WI38 (cell line): ENCODE measurements at regions not wholly inside any gene's neighbourhood (a gene's known extent, or its start where the extent isn't known, plus 50 kb on each side); places are given as distances from the start of the nearest gene placed in this dataset.

ENCODE experiments used
- H3K4me3 ChIP-seq: 2 replicates; pipeline ENCODE4 v1.5.1; 2011; ENCODE audit warnings: low read depth, mild to moderate bottlenecking, control low read depth, low read length
- TF ChIP-seq, protein P1 (sequence below): IDR thresholded peaks from 2 replicates; pipeline ENCODE4 v1.5.1; 2012; ENCODE audit warnings: low read depth, mild to moderate bottlenecking, control low read depth, low read length

DNA sequence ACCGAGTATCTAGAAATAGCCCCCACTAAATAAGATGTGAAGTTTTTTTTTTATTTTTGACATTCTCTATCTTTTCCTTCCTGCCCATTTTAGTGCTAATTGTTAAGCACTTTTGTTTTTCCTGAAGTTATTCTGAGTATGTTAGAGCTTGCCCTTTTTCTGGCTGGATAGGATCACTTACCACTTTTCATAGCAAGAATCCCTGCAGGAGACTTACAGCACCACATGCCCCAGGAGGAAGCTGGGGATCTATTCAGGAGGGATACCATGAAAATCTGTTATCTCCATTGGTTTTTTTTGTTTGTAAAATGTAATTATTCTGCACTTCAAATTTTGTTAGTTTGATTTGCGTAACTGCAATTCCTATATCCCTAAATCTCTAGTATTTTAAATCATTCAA lies 968.4 kb downstream of the ZPLD1 start:
- H3K4me3 ChIP-seq = no peak overlapping the region
- TF ChIP-seq, protein P1, sequence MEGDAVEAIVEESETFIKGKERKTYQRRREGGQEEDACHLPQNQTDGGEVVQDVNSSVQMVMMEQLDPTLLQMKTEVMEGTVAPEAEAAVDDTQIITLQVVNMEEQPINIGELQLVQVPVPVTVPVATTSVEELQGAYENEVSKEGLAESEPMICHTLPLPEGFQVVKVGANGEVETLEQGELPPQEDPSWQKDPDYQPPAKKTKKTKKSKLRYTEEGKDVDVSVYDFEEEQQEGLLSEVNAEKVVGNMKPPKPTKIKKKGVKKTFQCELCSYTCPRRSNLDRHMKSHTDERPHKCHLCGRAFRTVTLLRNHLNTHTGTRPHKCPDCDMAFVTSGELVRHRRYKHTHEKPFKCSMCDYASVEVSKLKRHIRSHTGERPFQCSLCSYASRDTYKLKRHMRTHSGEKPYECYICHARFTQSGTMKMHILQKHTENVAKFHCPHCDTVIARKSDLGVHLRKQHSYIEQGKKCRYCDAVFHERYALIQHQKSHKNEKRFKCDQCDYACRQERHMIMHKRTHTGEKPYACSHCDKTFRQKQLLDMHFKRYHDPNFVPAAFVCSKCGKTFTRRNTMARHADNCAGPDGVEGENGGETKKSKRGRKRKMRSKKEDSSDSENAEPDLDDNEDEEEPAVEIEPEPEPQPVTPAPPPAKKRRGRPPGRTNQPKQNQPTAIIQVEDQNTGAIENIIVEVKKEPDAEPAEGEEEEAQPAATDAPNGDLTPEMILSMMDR = no peak

DNA sequence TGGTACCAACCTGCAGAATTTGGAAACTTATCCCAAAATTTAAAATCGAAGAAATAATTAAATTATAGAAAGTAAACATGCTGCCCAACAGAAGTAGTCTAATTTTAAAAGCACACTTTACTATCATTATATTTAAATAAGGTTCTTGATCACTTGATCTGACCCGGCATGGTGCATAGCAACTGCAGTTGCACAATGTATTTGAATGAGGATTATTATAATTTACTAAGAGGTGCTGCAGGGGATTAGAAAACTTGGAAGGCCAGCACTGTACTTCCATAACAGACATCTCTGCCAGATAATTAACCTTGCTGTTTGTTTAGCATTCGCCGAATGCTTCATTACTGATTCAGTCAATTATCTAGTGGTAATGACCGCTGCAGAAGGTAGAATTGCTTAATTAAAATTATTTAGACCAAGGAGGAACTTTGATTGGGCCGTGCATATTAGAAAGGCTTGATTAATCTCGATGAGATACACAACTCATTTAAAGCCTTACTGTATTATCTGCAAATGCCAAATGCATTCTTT lies 971.6 kb downstream of the ZPLD1 start:
- H3K4me3 ChIP-seq = no peak overlapping the region
- TF ChIP-seq, protein P1 = no peak

DNA sequence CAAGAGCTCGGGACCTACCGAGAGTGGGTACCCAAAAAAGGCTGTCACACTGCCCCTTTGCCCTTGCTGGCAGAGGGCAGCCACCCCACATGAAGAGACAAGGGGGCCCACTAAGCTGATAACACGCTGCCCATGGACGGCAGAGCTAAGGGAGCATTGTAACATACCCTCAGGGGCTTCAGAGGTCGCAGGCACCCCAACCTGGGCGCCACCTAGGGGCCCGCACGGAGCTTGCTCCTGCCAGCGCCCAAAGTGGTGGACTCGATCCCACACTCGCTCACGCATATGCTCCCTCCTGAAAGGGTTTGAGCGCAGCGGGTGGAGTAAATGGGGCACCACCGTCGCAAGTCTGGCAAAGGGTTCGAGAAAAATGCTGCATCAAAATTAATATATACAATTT lies 975.4 kb downstream of the ZPLD1 start:
- TF ChIP-seq, protein P1 = no peak
- no peak overlapping the region for H3K4me3 ChIP-seq

DNA sequence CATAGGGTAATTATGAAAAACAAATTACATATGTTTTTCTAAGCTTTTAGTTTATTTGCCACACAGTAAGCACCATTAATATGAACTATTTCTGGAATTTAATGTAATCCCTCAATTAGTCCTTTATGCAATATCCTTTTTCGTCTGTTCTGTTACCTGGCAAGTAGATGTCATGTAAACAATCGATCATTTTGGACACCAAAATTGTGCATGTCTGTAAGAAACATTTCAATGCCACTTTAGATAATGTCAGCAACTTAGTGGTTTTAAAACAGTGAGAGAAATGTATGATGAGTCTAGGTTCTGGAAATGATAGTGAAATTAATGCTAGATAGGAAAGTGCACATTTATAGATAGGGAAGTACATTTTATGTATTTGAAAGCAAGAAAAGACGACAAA lies 986.6 kb downstream of the ZPLD1 start:
- no peak overlapping the region for H3K4me3 ChIP-seq
- TF ChIP-seq, protein P1 = no peak

DNA sequence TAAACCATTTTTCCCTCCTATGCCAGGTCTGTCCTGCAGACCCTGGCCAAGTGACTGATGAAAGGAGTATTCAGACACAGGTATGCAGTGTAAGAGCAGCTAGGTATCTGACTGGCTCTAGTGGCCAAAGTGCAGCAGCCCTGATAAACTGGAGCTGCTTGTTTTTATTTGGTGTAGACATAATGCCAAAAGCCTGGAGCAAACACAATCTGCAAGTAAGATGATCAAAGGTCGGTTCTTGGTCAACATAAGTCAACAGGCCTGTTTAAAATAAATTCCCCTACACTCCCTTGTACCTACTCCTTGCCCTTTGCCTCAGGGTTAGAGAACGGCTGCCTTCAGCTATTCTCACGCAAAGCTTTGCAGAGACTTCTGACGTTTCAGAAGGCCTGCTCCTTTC lies 1003.1 kb downstream of the ZPLD1 start:
- no peak overlapping the region for H3K4me3 ChIP-seq
- TF ChIP-seq, protein P1 = no peak

DNA sequence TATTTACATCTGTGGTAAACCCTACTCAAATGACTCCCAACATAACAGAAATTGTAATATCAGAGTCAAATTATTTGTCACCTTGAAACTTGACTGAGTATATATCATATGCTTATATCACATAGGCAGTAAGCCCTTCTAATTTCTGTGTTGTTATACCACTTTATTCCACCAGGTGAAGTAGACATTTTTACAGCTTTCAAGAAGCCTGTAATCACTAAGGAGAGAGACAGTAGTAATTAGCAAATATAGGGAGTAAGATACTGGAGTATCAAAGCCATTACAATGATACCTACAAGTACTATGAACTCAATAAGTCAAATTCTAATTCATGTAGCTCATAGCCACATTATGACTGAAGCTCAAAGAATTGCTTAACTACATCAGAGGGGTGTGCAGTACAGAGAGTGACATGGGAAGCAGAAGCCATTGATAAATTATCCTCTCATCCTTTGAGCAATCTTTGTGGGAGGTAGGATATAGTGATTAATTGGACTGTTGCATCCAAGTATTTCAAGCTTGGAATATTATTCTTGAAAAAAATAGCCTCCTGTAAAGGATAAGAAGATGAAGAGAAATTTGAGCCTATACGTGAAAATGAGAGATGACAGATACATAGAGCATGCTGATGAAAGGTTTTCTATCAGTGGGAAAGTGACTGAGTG lies 1005.9 kb downstream of the ZPLD1 start:
- TF ChIP-seq, protein P1 = no peak
- no peak overlapping the region for H3K4me3 ChIP-seq

DNA sequence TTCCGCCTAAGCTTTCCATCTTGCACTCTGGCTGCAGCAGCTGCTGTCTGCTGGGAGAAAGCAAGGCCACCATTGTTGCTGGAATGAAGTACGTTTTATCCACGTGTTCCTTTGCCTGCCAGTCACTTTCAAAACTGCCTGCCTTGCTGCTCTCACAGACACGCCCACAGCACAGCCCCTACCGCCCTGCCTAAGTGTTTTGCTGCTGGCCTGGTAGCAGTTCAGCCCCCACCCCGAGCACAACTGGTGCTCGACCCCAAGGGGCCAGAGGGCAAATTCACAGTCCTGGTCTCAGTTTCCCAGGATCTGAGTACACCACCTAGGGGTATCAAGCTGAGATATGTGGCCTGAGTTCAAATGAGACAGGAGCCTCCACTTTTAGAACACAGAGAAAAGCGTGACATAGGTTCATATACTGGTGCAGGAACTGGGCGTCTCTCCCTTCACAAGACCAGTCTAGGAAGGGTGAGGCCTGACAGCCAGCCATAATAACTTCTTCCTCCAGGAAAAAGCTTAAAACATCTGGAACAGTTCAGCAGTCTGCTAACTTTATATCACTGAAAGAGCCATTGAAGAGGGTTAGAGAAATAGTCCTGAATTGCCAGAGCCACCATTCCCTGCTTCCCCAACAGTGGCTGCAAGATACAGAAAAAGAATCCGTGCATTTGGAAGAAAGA lies 1012.3 kb downstream of the ZPLD1 start:
- TF ChIP-seq, protein P1 = no peak
- H3K4me3 ChIP-seq = no peak overlapping the region
